HG03558 (cell line): ENCODE measurements at regions not wholly inside any gene's neighbourhood (a gene's known extent, or its start where the extent isn't known, plus 50 kb on each side); places are given as distances from the start of the nearest gene placed in this dataset.
"Not testable (repeated sequence)": the region's sequence is repeated elsewhere in the genome, so short reads cannot be mapped to it uniquely, and the experiment has no call there.

Experiments used
- ATAC-seq: cut with Tn5 transposase; IDR thresholded peaks from one replicate; pipeline ENCODE4 v1.9.1; 2021; ENCODE audit warnings: moderate number of reproducible peaks; ENCODE audit not compliant: unreplicated experiment; ENCODE audit errors: extremely low read depth

GRCh38 chr2:196511258-196512168 lies 128.0 kb upstream of the CCDC150 start:
- no peak for ATAC-seq

GRCh38 chr2:196513796-196514526 lies 125.6 kb upstream of the CCDC150 start:
- no peak for ATAC-seq

GRCh38 chr2:196514641-196515040 lies 124.9 kb upstream of the CCDC150 start:
- ATAC-seq = no peak

- ATAC-seq = no peak
Observed at GRCh38 chr2:196515051-196515450, 124.5 kb upstream of the CCDC150 start.

- no peak for ATAC-seq
Observed at GRCh38 chr2:196515608-196516007, 123.9 kb upstream of the CCDC150 start.

DNA sequence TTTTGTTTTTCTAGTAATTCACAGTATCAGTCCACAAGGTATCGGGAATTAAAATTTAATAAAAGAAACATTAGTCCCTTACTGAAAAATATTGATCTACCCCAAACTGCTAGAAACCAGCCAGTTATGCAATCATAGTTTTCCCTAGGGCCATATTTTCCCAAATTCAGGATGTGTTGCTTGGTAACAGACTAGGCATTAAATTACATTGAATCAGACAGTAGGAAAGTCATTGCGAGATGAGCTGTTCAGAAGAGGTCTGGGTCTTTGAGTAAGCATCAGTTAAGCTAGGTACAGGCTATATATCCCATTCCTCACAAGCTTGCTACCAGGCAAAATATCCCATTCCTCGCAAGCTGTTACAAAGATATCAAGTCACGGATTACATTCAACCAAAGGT lies 123.0 kb upstream of the CCDC150 start:
- no peak for ATAC-seq

DNA sequence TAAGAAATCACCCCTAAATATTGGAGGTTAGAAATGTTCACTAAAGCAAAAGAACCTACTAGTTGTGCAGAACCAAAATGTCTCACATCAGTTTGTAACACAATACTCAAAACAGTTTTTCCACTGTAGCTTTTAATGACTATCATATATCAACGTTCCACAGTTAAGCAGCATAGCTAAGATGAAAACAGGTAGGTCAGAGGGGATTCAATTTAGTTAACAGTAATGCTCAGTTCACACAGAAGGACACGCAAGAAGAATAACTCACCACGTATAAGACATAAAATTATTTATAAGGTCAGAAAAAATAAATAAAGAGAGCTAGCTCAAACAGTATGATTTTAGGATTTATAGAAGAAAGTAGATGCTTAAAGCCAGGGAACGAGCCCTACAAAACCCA lies 118.9 kb upstream of the CCDC150 start:
- no peak for ATAC-seq

DNA sequence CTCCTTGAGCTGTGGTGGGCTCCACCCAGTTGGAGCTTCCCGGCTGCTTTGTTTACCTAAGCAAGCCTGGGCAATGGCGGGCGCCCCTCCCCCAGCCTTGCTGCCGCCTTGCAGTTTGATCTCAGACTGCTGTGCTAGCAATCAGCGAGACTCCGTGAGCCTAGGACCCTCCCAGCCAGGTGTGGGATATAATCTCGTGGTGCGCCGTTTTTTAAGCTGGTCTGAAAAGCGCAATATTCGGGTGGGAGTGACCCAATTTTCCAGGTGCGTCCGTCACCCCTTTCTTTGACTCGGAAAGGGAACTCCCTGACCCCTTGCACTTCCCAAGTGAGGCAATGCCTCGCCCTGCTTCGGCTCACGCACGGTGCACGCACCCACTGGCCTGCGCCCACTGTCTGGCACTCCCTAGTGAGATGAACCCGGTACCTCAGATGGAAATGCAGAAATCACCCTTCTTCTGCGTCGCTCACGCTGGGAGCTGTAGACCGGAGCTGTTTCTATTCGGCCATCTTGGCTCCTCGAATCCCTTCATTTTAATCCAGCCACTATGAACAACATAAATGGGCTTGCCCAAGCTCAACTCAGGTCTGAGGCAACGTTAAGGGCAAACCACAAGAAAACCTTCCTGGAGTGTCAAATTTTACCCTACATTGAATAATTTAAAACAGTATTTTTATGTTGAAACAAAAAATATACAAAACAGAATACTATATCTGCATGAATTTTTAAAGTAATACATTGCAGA lies 112.4 kb upstream of the CCDC150 start:
- ATAC-seq = not testable (repeated sequence)

DNA sequence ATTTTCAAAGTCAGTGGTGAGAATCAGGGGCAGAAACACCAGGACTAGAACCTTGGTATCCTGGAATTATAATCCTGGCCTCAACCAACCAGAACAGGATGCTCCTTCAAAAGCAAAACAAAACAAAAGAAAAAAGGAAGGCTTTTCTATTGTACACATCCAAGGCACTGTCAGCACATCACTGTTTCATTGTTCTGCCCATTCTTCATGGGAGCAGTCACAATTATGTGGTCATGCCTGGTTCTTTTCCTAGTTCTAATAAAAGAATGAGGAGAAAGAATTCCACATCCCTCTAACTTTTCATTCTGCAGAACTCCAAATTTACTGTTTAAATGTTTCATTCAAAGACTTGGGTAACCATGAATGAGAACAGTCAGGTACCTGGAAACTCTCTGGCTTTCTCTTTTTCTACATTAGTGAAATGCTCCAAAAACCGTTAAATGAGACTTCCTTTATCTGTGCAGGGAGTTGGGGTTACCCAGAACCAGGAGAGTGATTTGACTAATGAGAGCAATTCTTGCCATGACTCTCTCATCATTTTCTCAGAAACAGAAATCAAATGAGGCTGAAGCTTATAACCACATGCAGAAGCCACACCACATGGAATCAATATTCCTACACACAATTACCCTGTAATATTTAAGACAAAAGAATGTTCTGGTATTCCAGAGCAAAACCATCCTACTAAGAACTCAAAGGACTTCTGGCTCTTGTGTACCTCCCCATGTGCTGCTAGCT lies 110.9 kb upstream of the CCDC150 start:
- ATAC-seq = no peak

DNA sequence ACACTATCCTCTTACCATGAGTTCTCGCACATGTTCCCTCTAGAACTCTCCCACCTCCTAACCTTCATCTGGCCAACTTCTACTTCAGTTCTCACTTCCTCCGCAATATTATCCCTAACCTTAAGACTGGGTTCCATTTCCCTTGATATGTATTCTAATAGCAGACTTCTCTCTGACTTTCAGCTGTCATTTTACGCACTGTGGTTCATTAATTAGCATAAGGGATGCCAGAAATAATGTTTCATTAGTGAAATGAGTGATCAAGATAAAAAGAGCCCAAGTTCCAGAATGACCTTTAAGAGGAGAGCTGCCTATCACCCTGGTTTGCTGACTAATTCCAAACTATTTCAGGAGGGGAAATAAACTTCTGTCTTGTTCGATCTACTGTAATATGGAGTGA lies 108.6 kb upstream of the CCDC150 start:
- ATAC-seq = no peak

DNA sequence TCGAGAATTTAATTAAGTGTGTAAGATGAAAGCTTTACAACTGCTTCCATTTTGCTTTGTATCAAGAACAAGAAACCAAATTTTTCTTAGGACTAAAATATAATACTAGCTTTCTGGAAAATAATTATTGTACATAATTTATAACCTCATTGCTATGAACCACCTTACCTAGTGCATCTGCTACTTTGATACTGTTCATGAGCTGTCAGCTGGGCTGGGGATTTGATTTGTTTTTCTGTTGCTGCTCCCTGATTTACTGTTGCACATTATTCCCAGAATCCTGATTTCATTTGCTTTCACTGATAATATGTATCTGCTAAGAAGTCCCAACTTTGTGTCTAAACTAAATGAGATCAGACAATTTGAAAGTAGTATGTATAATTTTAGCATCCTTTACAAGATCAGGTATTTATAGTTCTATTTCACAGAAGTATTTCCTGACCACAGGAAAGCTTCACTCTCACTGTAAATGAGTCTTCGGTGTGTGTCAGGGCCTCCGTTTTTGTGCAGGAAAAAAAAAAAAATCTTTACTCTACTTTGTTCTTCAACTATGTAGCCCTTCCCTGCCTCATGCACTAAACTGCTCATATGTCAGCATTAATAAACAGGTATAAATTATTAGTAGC lies 105.6 kb upstream of the CCDC150 start:
- no peak for ATAC-seq

GRCh38 chr2:196534495-196534894 lies 105.0 kb upstream of the CCDC150 start:
- no peak for ATAC-seq

DNA sequence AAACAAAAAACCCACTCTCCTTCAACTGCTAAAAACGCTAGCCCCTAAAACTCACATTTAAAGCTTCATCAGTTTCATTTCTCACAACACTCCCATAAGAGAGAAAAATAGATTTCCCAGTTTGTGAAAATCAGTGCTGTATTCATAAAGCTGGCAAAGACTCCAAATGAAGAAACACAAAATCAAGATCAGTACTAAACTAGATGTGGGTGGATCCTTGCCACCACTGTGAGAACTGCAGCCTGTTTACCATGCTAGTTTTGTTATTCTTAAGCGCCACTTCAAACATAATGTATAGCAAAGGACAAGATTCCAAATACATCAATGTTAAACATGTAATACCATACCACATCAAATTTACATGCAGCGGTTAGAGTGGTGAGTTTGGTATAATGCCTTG lies 104.5 kb upstream of the CCDC150 start:
- ATAC-seq = no peak

- ATAC-seq = no peak
Observed at GRCh38 chr2:196535742-196536141, 103.8 kb upstream of the CCDC150 start.

- ATAC-seq = no peak
Observed at GRCh38 chr2:196537311-196537710, 102.2 kb upstream of the CCDC150 start.

DNA sequence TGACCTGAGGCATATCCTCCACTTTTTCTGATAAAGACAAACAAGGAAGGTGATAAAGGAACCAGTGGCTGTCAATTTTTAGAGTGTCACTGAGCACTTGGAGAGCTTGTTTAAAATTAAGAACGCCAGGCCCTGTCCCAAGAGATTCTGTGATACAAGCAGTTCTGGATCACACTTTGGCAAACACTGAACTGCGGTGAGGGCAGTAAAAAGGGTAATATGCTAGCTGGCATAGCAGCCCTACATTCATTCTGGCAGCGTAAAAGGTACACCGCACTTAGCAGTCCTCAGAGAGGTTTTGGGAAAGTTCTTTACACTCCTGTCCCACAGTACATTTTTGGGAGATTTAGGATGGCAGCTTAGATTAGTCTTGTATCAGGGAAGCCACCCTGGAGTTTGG lies 101.3 kb upstream of the CCDC150 start:
- no peak for ATAC-seq

DNA sequence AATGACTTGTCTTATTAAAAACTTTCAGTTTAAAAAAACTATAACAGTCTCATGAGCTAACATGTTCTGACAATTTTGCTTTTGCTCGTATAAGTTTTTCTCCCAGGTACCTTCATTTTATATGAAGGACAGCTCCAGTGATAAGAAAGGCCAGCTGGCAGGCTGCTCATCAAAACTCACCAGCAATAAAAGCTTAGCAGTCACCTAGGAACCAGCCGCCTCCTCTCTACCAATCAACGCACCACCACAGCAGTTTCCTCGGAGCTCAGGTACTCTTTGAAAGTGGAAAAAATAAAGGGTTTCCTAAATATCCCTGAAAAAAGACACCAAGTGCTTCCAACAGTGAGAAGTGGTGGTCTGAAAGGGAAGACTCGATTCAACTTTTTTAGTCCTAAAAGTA lies 100.9 kb upstream of the CCDC150 start:
- no peak for ATAC-seq

GRCh38 chr2:196544906-196545433 lies 94.5 kb upstream of the CCDC150 start:
- no peak for ATAC-seq

DNA sequence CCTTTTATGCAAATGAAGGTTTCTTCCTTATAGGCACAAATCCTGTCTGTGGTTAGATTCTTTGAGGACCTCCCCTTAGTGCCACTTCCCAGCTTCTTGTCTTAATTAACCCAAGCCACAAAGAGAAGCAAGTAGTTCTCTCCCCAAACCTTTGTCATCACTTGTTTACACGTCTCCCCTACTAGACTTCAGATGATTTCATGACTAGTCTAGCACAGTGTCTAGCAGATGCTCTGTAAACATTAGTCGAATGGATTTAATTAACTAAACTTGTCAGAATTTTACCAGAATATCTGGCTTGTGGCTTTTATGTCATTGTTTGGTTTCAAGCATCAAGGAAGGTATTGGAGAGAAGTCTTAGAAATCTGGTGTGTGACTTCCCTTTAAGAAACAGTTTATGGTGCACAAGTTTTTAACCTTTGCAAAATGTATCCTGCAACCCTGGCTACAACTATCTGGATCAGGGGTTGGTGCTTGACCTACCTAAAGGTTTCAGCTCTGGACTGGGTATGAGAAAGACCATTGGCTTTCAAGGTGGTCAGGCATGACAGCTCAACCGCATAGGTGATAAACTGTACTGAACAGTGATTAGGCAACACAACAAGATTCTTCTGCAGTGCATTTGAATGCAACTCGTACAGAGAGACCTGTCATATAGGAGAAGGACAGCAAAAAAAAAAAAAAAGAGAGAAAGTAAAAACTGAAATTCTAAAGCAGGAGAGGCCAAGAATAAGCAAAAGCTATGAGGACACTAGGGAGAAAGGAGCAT lies 93.2 kb upstream of the CCDC150 start:
- no peak for ATAC-seq
